Endodermal cell (in vitro differentiated cells): ENCODE measurements at regions not wholly inside any gene's neighbourhood (a gene's known extent, or its start where the extent isn't known, plus 50 kb on each side); places are given as distances from the start of the nearest gene placed in this dataset.

Experiments
- DNase-seq: peaks from one replicate; pipeline ENCODE4 v3.0.0-alpha.2; 2017
- H3K27ac ChIP-seq: 2 replicates; pipeline ENCODE4 v1.5.1; 2013; ENCODE audit warnings: mild to moderate bottlenecking, low read depth, low read length, moderate library complexity
- H3K27me3 ChIP-seq: 2 replicates; pipeline ENCODE4 v1.6.1; 2013; ENCODE audit warnings: mild to moderate bottlenecking, low read length, moderate library complexity; ENCODE audit not compliant: insufficient read depth, control insufficient read depth, poor library complexity, severe bottlenecking
- H3K36me3 ChIP-seq: 2 replicates; pipeline ENCODE4 v1.7.0; 2013; ENCODE audit warnings: mild to moderate bottlenecking, low read length, moderate library complexity; ENCODE audit not compliant: control insufficient read depth, insufficient read depth
- H3K4me1 ChIP-seq: one replicate; pipeline ENCODE4 v1.7.0; 2013; ENCODE audit warnings: low read length; ENCODE audit not compliant: control insufficient read depth, insufficient read depth
- H3K4me3 ChIP-seq: 2 replicates; pipeline ENCODE4 v1.5.1; 2013; ENCODE audit warnings: mild to moderate bottlenecking, low read length, moderate library complexity
- H3K9ac ChIP-seq: 2 replicates; pipeline ENCODE4 v1.6.1; 2013; ENCODE audit warnings: mild to moderate bottlenecking, low read length, moderate library complexity; ENCODE audit not compliant: poor library complexity, severe bottlenecking; ENCODE audit errors: extremely low read depth
- H3K9me3 ChIP-seq: 2 replicates; pipeline ENCODE4 v1.6.1; 2013; ENCODE audit warnings: mild to moderate bottlenecking, low read length, moderate library complexity; ENCODE audit not compliant: control insufficient read depth
- H3K27ac Mint-ChIP-seq: 2 replicates; pipeline ENCODE4 v1.8.0; 2020; ENCODE audit warnings: mixed read lengths
- H3K27me3 Mint-ChIP-seq: 2 replicates; pipeline ENCODE4 v1.8.0; 2021; ENCODE audit warnings: mild to moderate bottlenecking, mixed read lengths; ENCODE audit not compliant: insufficient read depth
- H3K36me3 Mint-ChIP-seq: 2 replicates; pipeline ENCODE4 v1.8.0; 2020; ENCODE audit warnings: low read depth, mixed read lengths
- H3K4me1 Mint-ChIP-seq: 2 replicates; pipeline ENCODE4 v1.8.0; 2020; ENCODE audit warnings: mixed read lengths
- H3K4me3 Mint-ChIP-seq: 2 replicates; pipeline ENCODE4 v1.8.0; 2020; ENCODE audit warnings: mild to moderate bottlenecking, moderate library complexity, mixed read lengths
- H3K9me3 Mint-ChIP-seq: 2 replicates; pipeline ENCODE4 v1.8.0; 2020; ENCODE audit warnings: mild to moderate bottlenecking, mixed read lengths
- CTCF ChIP-seq: fragments of 200-600 bp; sonication (generic); conservative IDR thresholded peaks from 2 replicates; pipeline ENCODE4 v1.5.0; 2021; ENCODE audit warnings: antibody characterized with exemption, mild to moderate bottlenecking
- WGBS, 2 experiments: methylation state at CpG; one replicate each; pipeline versions ENCODE4 v1.1.5 to v1.1.7; 2013; ENCODE audit warnings: missing lambda C conversion rate in 2 of 2, mixed read lengths in 1 of 2; ENCODE audit not compliant: insufficient coverage in 1 of 2, insufficient read length in 1 of 2; 5-methylcytosine and 5-hydroxymethylcytosine counted together

GRCh38 chr1:119285482-119285881, 83.1 kb upstream of the HAO2 start:
- H3K36me3 Mint-ChIP-seq, result no peaks in the 10 kb centered on the region
- TF ChIP-seq CTCF, result no peak
- peaks cover 3% of the 10 kb centered on the region for H3K4me1 Mint-ChIP-seq
- H3K9me3 Mint-ChIP-seq, result no peaks in the 10 kb centered on the region
- 82 to 100% methylated on average over 1 to 2 of the region's 2 CpGs for WGBS, 2 experiments
- no peak for DNase-seq
- Histone ChIP-seq H3K4me1 (no peaks in the 10 kb centered on the region), H3K4me3 (no peak overlapping the region), H3K27me3 (no peaks in the 10 kb centered on the region), H3K9me3 (no peaks in the 10 kb centered on the region), H3K9ac (no peak overlapping the region), H3K27ac (no peak overlapping the region), H3K36me3 (no peaks in the 10 kb centered on the region)
- no peak overlapping the region for H3K27ac Mint-ChIP-seq
- H3K27me3 Mint-ChIP-seq, result no peaks in the 10 kb centered on the region
- no peak overlapping the region for H3K4me3 Mint-ChIP-seq

GRCh38 chr1:119286587-119287181, 81.9 kb upstream of the HAO2 start:
- 61 to 71% methylated on average over 5 to 8 of the region's 8 CpGs for WGBS, 2 experiments
- peak; percentile 87 for TF ChIP-seq CTCF
- H3K27me3 Mint-ChIP-seq, result no peaks in the 10 kb centered on the region
- H3K9ac ChIP-seq, result no peak overlapping the region
- no peaks in the 10 kb centered on the region for H3K27me3 ChIP-seq
- H3K4me1 Mint-ChIP-seq, result peaks cover 3% of the 10 kb centered on the region
- H3K36me3 ChIP-seq, result no peaks in the 10 kb centered on the region
- DNase-seq, result peak; percentile 84
- no peak overlapping the region for H3K4me3 Mint-ChIP-seq
- no peaks in the 10 kb centered on the region for H3K4me1 ChIP-seq
- H3K36me3 Mint-ChIP-seq, result no peaks in the 10 kb centered on the region
- H3K27ac Mint-ChIP-seq, result no peak overlapping the region
- no peak overlapping the region for H3K4me3 ChIP-seq
- no peaks in the 10 kb centered on the region for H3K9me3 Mint-ChIP-seq
- no peaks in the 10 kb centered on the region for H3K9me3 ChIP-seq
- no peak overlapping the region for H3K27ac ChIP-seq

- H3K4me1 Mint-ChIP-seq, result peaks cover 6% of the 10 kb centered on the region
- Histone ChIP-seq H3K36me3 (no peaks in the 10 kb centered on the region), H3K4me1 (no peaks in the 10 kb centered on the region), H3K9me3 (no peaks in the 10 kb centered on the region), H3K9ac (no peak overlapping the region), H3K27ac (no peak overlapping the region), H3K4me3 (no peak overlapping the region), H3K27me3 (no peaks in the 10 kb centered on the region)
- H3K36me3 Mint-ChIP-seq, result no peaks in the 10 kb centered on the region
- H3K4me3 Mint-ChIP-seq, result no peak overlapping the region
- H3K27ac Mint-ChIP-seq, result no peak overlapping the region
- no peaks in the 10 kb centered on the region for H3K9me3 Mint-ChIP-seq
- DNase-seq, result no peak
- no peaks in the 10 kb centered on the region for H3K27me3 Mint-ChIP-seq
- 82 to 100% methylated on average over 2 to 3 of the region's 3 CpGs for WGBS, 2 experiments
- TF ChIP-seq CTCF, result no peak
Measured at GRCh38 chr1:119288751-119289150, 79.8 kb upstream of the HAO2 start.
